ENCODE measurements at regions not wholly inside any gene's neighbourhood (a gene's known extent, or its start where the extent isn't known, plus 50 kb on each side); places are given as distances from the start of the nearest gene placed in this dataset.

DNA sequence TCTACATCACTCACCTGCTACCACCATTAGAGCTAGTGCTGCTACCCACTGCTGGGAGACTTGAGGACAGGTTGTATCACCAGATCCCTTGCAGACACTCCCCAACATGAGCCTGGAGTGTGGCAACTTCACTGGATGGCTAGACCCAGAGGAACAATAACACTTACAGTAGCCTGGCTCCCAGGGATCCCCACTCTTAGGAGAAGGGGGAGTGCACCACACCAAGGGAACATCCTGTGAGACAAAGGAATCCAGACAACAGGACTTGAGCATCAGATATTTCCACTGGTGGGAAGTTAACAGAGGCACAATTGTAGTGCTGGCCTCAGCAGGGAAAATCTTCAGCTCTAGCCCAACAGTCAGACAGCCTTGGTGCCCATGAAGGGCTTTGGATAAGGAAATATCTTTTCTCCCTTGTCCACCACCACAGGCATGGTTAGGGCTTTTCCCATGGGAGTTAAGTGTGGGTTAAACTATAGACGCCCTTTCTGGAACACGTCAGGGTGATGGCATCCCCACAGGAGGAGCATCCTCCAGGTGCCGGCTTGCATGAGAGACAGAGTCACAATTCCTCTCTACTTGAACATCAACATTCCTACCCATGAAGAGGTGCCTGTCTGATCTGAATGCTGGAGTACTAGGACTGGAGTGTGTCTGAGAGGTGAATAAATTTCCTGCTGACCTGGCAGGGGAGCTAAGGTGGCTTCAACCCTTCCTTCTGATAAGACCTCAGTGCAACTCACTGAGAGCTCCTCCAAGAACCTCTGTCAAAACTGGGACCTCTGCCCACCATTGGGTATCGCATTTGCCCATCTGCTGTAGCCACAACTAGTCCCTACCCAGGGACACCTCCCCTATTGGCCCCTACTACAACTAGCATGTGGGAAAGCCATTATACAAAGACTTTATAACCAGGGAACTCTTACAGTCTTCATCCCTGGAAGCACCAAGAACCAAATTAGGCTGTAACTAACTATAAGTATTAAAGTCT lies 55.4 kb upstream of the SIRPG start:
- no peak for DNase-seq (ENCODE audit: low read depth)

DNA sequence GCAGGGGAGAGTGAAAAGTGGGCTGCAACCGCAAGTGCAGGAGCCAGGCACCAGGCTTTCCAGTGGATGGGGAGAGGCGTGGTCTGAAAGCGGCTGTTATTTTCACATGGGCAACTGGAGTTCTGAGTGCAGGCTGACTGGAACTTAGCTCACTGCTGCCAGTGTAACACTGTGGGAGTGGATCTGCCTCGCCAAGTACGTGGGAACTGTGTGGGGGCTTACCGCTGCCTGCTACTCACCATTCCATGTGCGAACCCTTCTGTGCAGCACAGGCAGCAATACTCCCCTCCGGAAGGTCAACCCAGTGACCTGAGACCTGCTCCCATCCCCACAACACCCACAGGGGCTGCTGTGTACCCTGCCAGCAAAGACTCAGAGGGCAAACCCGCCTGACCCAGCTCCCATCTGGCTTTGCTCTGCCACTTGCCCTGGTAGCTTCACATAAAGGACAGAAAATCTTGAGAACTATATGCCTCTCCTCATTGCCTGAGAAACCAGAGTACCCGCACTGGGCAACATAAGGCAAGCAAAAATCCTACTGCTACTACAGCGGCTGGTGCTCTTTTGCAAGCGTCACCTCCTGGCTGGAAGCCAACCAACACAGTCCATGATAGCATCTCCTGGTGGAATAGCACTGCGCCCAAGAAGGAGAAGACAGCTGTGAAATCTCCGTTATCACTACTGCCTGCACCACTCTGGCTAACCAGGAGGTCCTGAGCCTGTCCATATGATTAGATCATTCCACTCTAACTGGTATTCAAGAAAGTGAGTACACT lies 54.4 kb upstream of the SIRPG start:
- DNase-seq (ENCODE audit: low read depth): no peak

DNA sequence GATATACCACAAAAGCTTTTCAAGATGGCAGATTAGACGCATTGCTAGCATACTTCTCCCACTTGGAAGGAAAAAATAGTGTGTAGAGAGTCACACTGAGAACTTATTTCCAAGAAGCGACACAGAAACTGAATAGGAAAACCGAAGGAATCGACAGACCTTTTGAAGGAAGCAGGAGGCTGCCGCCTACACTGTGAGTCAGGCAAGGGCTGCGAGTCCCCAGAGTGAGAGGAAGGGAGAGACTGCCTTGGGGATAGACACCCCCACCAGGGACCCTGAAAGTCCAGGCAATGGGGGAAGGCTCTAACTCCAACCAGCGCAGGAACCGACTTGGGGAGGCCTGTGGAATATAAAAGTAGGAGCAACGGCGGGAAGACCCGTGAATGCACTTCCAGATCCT lies 53.7 kb upstream of the SIRPG start:
- no peak for DNase-seq (ENCODE audit: low read depth)

DNA sequence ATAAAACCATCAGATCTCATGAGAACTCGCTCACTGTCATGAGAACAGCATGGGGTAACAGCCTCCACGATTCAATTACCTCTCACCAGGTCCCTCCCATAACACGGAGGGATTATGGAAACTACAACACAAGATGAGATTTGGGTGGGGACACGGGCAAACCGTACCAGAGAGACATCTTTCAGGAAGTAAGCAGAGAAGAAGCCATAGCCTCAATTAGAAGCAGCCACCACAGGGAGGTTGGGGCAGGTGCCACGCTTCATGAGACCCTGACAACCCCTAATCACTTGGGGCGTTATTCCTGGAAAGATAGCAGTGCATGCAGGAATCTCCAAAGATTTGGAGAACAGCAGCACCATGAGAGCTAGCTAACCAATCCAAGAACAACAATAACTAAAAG lies 52.9 kb upstream of the SIRPG start:
- DNase-seq (ENCODE audit: low read depth): no peak

DNA sequence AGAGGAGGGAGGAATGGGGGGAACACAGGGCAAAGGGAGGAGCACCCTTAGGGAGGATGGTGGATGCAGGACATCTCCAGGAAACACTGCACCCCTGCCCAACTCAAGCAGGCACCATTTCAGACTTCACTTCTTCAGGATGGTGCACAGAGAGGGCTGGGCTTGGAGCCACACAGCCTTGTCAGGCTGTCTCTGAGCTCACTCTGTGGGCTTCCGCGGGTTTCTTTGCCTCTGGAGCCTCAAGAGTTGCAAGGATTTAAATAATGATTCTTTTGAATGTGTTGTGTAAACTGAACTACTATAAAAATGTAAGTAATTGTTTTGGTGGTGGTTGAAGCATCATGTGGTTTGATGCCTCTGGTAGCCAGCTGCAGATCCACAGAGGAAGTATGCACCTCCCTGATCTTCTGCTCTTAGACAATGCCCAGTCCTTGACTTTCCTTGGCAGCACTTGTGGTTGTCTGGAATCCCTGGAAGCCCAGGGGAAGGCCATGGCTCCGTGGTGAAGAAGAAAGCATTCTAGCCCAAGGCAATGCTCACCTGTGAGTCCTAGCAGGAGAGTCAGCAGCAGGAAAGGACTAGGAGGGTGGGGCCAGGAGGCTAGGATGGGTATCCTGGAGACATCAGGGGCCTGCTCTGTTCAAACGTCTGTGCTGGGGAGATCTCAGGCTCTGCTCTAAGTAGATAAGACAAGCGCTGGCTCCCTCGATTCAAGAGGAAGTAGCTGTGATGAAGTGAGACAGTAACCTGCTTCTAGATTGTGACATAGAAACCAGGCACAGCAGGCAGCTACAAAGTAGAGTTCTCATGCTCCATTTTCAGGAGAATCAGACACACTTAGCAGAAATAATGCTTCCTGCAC lies 50.2 kb upstream of the SIRPG start:
- DNase-seq (ENCODE audit: low read depth): no peak

Measured in forelimb muscle (tissue), 1 donor.